LNCaP clone FGC (cell line): ENCODE measurements at regions not wholly inside any gene's neighbourhood (a gene's known extent, or its start where the extent isn't known, plus 50 kb on each side); places are given as distances from the start of the nearest gene placed in this dataset.
"Not testable (repeated sequence)": the region's sequence is repeated elsewhere in the genome, so short reads cannot be mapped to it uniquely, and the experiment has no call there.

Source experiments
- DNase-seq: peaks from one replicate; pipeline ENCODE4 v3.0.0-alpha.2; 2011; ENCODE audit warnings: low read depth
- H3K4me3 ChIP-seq: 2 replicates; pipeline ENCODE4 v1.5.1; 2011; ENCODE audit warnings: mild to moderate bottlenecking, low read depth, low read length, control low read depth
- CTCF ChIP-seq: IDR thresholded peaks from 2 replicates; pipeline ENCODE4 v1.5.1; 2012; ENCODE audit warnings: mild to moderate bottlenecking; ENCODE audit not compliant: control insufficient read depth, insufficient read depth; ENCODE audit errors: extremely low read depth

- not testable (repeated sequence) for H3K4me3 ChIP-seq
- DNase-seq = peak; percentile 67
- peak; percentile 87 for TF ChIP-seq CTCF
These were observed 111.5 kb downstream of the PPIAL4G start for GRCh38 chr1:148371551-148371994.

- not testable (repeated sequence) for H3K4me3 ChIP-seq, DNase-seq
These were observed 112.4 kb downstream of the PPIAL4G start for GRCh38 chr1:148370661-148371060.

- DNase-seq = no peak
- TF ChIP-seq CTCF = no peak
- no peak overlapping the region for H3K4me3 ChIP-seq
These were observed 115.5 kb downstream of the PPIAL4G start for GRCh38 chr1:148367596-148367995.

GRCh38 chr1:148366136-148366753 is 116.9 kb downstream of the PPIAL4G start:
- DNase-seq, H3K4me3 ChIP-seq: not testable (repeated sequence)

- not testable (repeated sequence) for H3K4me3 ChIP-seq, DNase-seq
These were observed 118.0 kb downstream of the PPIAL4G start for GRCh38 chr1:148365151-148365550.

- DNase-seq = not testable (repeated sequence)
These were observed 119.1 kb downstream of the PPIAL4G start for GRCh38 chr1:148363979-148364378.

GRCh38 chr1:148363439-148363810 is 119.7 kb downstream of the PPIAL4G start:
- no peak for DNase-seq
- no peak overlapping the region for H3K4me3 ChIP-seq
- no peak for TF ChIP-seq CTCF

More at GRCh38 chr1:148363979-148364378, 119.1 kb downstream of the PPIAL4G start:
- H3K4me3 ChIP-seq = not testable (repeated sequence)

GRCh38 chr1:148362626-148363438 is 120.3 kb downstream of the PPIAL4G start:
- TF ChIP-seq CTCF = no peak
- DNase-seq = no peak
- no peak overlapping the region for H3K4me3 ChIP-seq

- DNase-seq = no peak
- no peak overlapping the region for H3K4me3 ChIP-seq
- no peak for TF ChIP-seq CTCF
These were observed 120.9 kb downstream of the PPIAL4G start for GRCh38 chr1:148362216-148362611.

GRCh38 chr1:148361427-148362215 is 121.5 kb downstream of the PPIAL4G start:
- DNase-seq, H3K4me3 ChIP-seq: not testable (repeated sequence)
